ENCODE measurements at regions not wholly inside any gene's neighbourhood (a gene's known extent, or its start where the extent isn't known, plus 50 kb on each side); places are given as distances from the start of the nearest gene placed in this dataset.

GRCh38 chrX:115467961-115468360, 93.0 kb upstream of the PLS3 start:
- no peak for TF ChIP-seq POLR2A (IDR thresholded peaks at IDR 0.05)
- no peak for TF ChIP-seq CTCF (IDR thresholded peaks at IDR 0.05)
- TF ChIP-seq POLR2AphosphoS5 (IDR thresholded peaks at IDR 0.05): no peak
- TF ChIP-seq EP300 (IDR thresholded peaks at IDR 0.05): no peak
